Neural cell (in vitro differentiated cells): ENCODE measurements at regions not wholly inside any gene's neighbourhood (a gene's known extent, or its start where the extent isn't known, plus 50 kb on each side); places are given as distances from the start of the nearest gene placed in this dataset.

Source experiments
- EP300 ChIP-seq: fragments of 450-650 bp; conservative IDR thresholded peaks from 2 replicates; pipeline ENCODE4 v1.6.1; 2014; ENCODE audit warnings: antibody characterized with exemption, mild to moderate bottlenecking, moderate library complexity; ENCODE audit not compliant: poor library complexity, severe bottlenecking
- EZH2 ChIP-seq: fragments of 200-600, 300-800 bp; shearing (Covaris generic), sonication (generic); IDR thresholded peaks from 2 replicates; pipeline ENCODE4 v1.6.1; 2014; ENCODE audit warnings: antibody characterized with exemption, low read length, borderline replicate concordance, mild to moderate bottlenecking; ENCODE audit not compliant: insufficient read depth, poor library complexity, severe bottlenecking
- SMC3 ChIP-seq: fragments of 450-650 bp; conservative IDR thresholded peaks from 2 replicates; pipeline ENCODE4 v1.6.1; 2014; ENCODE audit warnings: antibody characterized with exemption, mild to moderate bottlenecking, moderate library complexity; ENCODE audit not compliant: poor library complexity
- TAF1 ChIP-seq: IDR thresholded peaks from 2 replicates; pipeline ENCODE4 v1.6.1; 2012; ENCODE audit warnings: low read depth
- TF ChIP-seq, protein P1 (sequence below): fragments of 450-650 bp; IDR thresholded peaks from 2 replicates; pipeline ENCODE4 v1.5.1; 2014; ENCODE audit warnings: antibody characterized with exemption, mild to moderate bottlenecking, moderate library complexity; ENCODE audit not compliant: poor library complexity, severe bottlenecking

DNA sequence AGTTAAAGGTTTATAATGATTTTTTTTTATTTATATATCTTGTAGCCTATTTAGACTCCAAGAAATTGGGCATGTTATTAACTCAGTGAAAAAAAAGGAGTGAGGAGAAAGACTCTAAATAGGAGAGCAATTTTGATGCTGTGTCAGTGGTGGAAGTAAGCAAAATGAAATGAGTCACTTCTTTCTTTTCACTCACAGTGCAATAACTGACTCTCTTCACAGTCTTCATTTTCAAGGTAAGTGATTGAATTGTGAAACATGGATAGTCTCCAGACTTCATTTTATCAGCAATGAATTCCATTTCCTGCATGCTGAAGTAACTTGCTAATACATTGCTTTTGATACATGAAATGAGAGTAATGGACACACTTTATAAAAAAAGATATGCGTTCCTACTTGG, 2271.5 kb downstream of the PCDH7 start:
- TF ChIP-seq, protein P1, sequence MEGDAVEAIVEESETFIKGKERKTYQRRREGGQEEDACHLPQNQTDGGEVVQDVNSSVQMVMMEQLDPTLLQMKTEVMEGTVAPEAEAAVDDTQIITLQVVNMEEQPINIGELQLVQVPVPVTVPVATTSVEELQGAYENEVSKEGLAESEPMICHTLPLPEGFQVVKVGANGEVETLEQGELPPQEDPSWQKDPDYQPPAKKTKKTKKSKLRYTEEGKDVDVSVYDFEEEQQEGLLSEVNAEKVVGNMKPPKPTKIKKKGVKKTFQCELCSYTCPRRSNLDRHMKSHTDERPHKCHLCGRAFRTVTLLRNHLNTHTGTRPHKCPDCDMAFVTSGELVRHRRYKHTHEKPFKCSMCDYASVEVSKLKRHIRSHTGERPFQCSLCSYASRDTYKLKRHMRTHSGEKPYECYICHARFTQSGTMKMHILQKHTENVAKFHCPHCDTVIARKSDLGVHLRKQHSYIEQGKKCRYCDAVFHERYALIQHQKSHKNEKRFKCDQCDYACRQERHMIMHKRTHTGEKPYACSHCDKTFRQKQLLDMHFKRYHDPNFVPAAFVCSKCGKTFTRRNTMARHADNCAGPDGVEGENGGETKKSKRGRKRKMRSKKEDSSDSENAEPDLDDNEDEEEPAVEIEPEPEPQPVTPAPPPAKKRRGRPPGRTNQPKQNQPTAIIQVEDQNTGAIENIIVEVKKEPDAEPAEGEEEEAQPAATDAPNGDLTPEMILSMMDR: no peak
- TF ChIP-seq EP300 (no peak), TAF1 (no peak), EZH2 (no peak), SMC3 (no peak)
